GM23248 (cell line): ENCODE measurements at regions not wholly inside any gene's neighbourhood (a gene's known extent, or its start where the extent isn't known, plus 50 kb on each side); places are given as distances from the start of the nearest gene placed in this dataset.
"Not testable (repeated sequence)": the region's sequence is repeated elsewhere in the genome, so short reads cannot be mapped to it uniquely, and the experiment has no call there.

ENCODE experiments used
- DNase-seq: peaks from one replicate; pipeline ENCODE4 v3.0.0-alpha.2; 2015
- H2AFZ ChIP-seq: fragments of 200-600 bp; sonication (generic); 2 replicates; pipeline ENCODE4 v1.6.1; 2016; ENCODE audit warnings: antibody characterized with exemption
- H3F3A ChIP-seq: fragments of 200-600 bp; sonication (generic); 2 replicates; pipeline ENCODE4 v1.6.1; 2016; ENCODE audit warnings: mild to moderate bottlenecking, antibody characterized with exemption, mixed run types; ENCODE audit not compliant: insufficient read depth
- H3K27ac ChIP-seq: fragments of 200-600 bp; sonication (generic); 2 replicates; pipeline ENCODE4 v1.5.1; 2016; ENCODE audit warnings: mild to moderate bottlenecking
- H3K27me3 ChIP-seq: fragments of 200-600 bp; sonication (generic); replicated peaks from 2 replicates; pipeline ENCODE4 v1.6.1; 2016; ENCODE audit warnings: mild to moderate bottlenecking; ENCODE audit not compliant: insufficient read depth
- H3K36me3 ChIP-seq: fragments of 200-600 bp; sonication (generic); 2 replicates; pipeline ENCODE4 v1.6.1; 2016; ENCODE audit warnings: low read depth, mild to moderate bottlenecking
- H3K4me1 ChIP-seq: fragments of 200-600 bp; sonication (generic); 2 replicates; pipeline ENCODE4 v1.6.1; 2016; ENCODE audit warnings: mild to moderate bottlenecking; ENCODE audit not compliant: insufficient read depth
- H3K4me2 ChIP-seq: fragments of 200-600 bp; sonication (generic); one replicate; pipeline ENCODE4 v1.6.1; 2016; ENCODE audit warnings: mild to moderate bottlenecking; ENCODE audit not compliant: unreplicated experiment
- H3K4me3 ChIP-seq: fragments of 200-600 bp; sonication (generic); 2 replicates; pipeline ENCODE4 v1.5.1; 2016; ENCODE audit warnings: mild to moderate bottlenecking
- H3K79me2 ChIP-seq: fragments of 200-600 bp; sonication (generic); 2 replicates; pipeline ENCODE4 v1.6.1; 2016; ENCODE audit warnings: mild to moderate bottlenecking; ENCODE audit not compliant: insufficient read depth
- H3K9ac ChIP-seq: fragments of 200-600 bp; sonication (generic); 2 replicates; pipeline ENCODE4 v1.6.1; 2016; ENCODE audit warnings: mild to moderate bottlenecking
- H3K9me2 ChIP-seq: fragments of 200-600 bp; sonication (generic); 2 replicates; pipeline ENCODE4 v1.6.1; 2016; ENCODE audit warnings: mixed run types, mild to moderate bottlenecking, moderate library complexity; ENCODE audit not compliant: insufficient read depth
- H3K9me3 ChIP-seq: fragments of 200-600 bp; sonication (generic); one replicate; pipeline ENCODE4 v1.6.1; 2017; ENCODE audit warnings: low read depth
- H4K20me1 ChIP-seq: fragments of 200-600 bp; sonication (generic); 2 replicates; pipeline ENCODE4 v1.6.0; 2016; ENCODE audit not compliant: insufficient read depth
- EZH2 ChIP-seq: fragments of 200-600 bp; sonication (generic); IDR thresholded peaks from 2 replicates; pipeline ENCODE4 v1.6.1; 2018; ENCODE audit warnings: antibody characterized with exemption, mild to moderate bottlenecking; ENCODE audit not compliant: insufficient read depth, poor library complexity, severe bottlenecking
- EZH2phosphoT487 ChIP-seq: fragments of 200-600 bp; sonication (generic); IDR thresholded peaks from 2 replicates; pipeline ENCODE4 v1.6.1; 2018; ENCODE audit warnings: antibody characterized with exemption, moderate library complexity, mild to moderate bottlenecking, low read depth; ENCODE audit not compliant: insufficient read depth
- WGBS, 2 experiments: methylation state at CpG; one replicate each; pipeline ENCODE4 v1.1.6; 2015 to 2017; ENCODE audit warnings: low lambda C conversion rate in 2 of 2, low coverage in 1 of 2; ENCODE audit errors: missing lambda C conversion rate in 2 of 2; 5-methylcytosine and 5-hydroxymethylcytosine counted together
- in situ Hi-C: fragments of 300-500 bp; cut with MboI; formaldehyde crosslinking; loops from 2 replicates; pipeline ENCODE4 v1.15.0; 2020

DNA sequence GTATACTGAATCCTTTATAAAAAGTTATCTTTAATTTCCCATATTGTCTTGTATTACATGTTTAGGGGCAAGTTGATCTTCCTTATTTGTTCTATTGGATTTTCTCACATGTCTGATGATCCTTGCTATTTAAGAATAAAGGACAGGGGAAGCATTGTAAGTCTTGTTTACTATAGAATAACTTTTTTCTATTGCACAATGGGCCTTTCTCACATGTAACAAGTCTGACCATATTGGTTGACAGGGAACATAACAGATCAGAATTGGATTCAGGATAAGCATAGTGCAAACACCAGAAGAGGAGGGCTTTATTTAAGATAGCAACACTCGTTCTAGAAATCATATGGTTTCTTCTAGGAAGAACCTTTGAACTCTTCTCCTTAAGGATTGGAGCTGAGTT, 257.9 kb upstream of the RBMS3 start:
- no peaks in the 10 kb centered on the region for H3K36me3 ChIP-seq
- no peaks in the 10 kb centered on the region for H3K9me3 ChIP-seq
- H3K79me2 ChIP-seq: no peaks in the 10 kb centered on the region
- no peaks in the 10 kb centered on the region; the same call in 1 of the 2 replicates for H3K9me2 ChIP-seq
- 59 to 68% methylated on average over 1 of the region's 1 CpG for WGBS, 2 experiments
- no peak for TF ChIP-seq EZH2
- TF ChIP-seq EZH2phosphoT487: no peak
- no peak overlapping the region for H2AFZ ChIP-seq
- H3K4me2 ChIP-seq: no peak overlapping the region
- H3F3A ChIP-seq: no peaks in the 10 kb centered on the region
- no peak overlapping the region for H3K9ac ChIP-seq
- H3K4me1 ChIP-seq: no peaks in the 10 kb centered on the region
- no peaks in the 10 kb centered on the region for H3K27me3 ChIP-seq
- DNase-seq: no peak
- H3K27ac ChIP-seq: no peak overlapping the region
- H4K20me1 ChIP-seq: no peaks in the 10 kb centered on the region
- no peak overlapping the region for H3K4me3 ChIP-seq
- in situ Hi-C loops: no loop called here

DNA sequence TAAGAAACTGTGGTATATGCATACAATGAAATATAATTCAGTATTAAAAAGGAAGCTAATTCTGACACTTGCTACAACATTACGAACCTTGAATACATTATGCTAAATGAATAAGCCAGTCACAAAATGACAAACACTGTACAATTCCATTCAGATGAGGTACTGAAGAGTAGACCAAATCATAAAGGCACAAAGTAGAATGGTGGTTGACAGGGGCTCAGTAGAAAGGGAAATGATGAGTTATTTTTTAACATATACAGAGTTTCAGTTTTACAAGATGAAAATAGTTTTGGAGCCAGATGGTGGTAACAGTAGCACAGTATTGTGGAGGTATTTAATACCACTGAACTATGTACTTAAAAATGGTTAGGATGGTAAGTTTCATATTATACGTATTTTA, 254.6 kb upstream of the RBMS3 start:
- no peak overlapping the region for H3K4me2 ChIP-seq
- no peak overlapping the region for H3K9ac ChIP-seq

DNA sequence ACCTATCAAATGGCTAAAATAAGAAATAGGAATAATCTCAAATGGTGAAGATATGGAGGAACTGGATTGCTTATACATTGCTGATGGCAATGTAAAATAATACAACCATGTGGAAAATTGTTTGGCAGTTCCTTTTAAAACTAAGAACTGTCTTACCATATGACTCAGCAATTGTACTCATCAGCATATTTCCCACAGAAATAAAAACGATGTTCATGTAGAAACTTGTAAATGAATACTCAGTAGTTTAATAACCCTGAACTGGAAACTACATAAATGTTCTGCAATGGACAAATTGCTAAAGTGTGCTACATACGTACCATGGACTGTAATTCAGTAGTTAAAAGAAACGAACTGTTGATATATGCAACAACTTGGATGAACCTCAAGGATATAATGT, 253.9 kb upstream of the RBMS3 start:
- no peak overlapping the region for H3K27ac ChIP-seq
- H3K9ac ChIP-seq: no peak overlapping the region
- no peak overlapping the region for H3K4me2 ChIP-seq
- no peaks in the 10 kb centered on the region for H3F3A ChIP-seq
- in situ Hi-C loops: no loop called here
- H4K20me1 ChIP-seq: no peaks in the 10 kb centered on the region
- no peaks in the 10 kb centered on the region for H3K27me3 ChIP-seq
- no peaks in the 10 kb centered on the region for H3K9me3 ChIP-seq
- no peaks in the 10 kb centered on the region for H3K36me3 ChIP-seq
- no peaks in the 10 kb centered on the region; the same call in 1 of the 2 replicates for H3K9me2 ChIP-seq
- 62 to 66% methylated on average over 3 of the region's 3 CpGs for WGBS, 2 experiments
- H3K4me1 ChIP-seq: no peaks in the 10 kb centered on the region
- TF ChIP-seq EZH2 (no peak), EZH2phosphoT487 (no peak)
- no peak overlapping the region for H2AFZ ChIP-seq
- H3K4me3 ChIP-seq: no peak overlapping the region
- DNase-seq: peak; percentile 17
- no peaks in the 10 kb centered on the region for H3K79me2 ChIP-seq

More for the DNA sequence above, 254.6 kb upstream of the RBMS3 start:
- DNase-seq: no peak
- no peaks in the 10 kb centered on the region for H3K36me3 ChIP-seq
- no peak for TF ChIP-seq EZH2
- no peak for TF ChIP-seq EZH2phosphoT487
- H3K9me2 ChIP-seq: no peaks in the 10 kb centered on the region; the same call in 1 of the 2 replicates
- no peaks in the 10 kb centered on the region for H3F3A ChIP-seq
- H3K27me3 ChIP-seq: no peaks in the 10 kb centered on the region
- in situ Hi-C loops: no loop called here
- no peaks in the 10 kb centered on the region for H3K79me2 ChIP-seq
- H3K9me3 ChIP-seq: no peaks in the 10 kb centered on the region
- 85 to 96% methylated on average over 2 of the region's 2 CpGs for WGBS, 2 experiments
- H2AFZ ChIP-seq: no peak overlapping the region
- no peak overlapping the region for H3K4me3 ChIP-seq
- no peak overlapping the region for H3K27ac ChIP-seq
- no peaks in the 10 kb centered on the region for H3K4me1 ChIP-seq
- H4K20me1 ChIP-seq: no peaks in the 10 kb centered on the region

DNA sequence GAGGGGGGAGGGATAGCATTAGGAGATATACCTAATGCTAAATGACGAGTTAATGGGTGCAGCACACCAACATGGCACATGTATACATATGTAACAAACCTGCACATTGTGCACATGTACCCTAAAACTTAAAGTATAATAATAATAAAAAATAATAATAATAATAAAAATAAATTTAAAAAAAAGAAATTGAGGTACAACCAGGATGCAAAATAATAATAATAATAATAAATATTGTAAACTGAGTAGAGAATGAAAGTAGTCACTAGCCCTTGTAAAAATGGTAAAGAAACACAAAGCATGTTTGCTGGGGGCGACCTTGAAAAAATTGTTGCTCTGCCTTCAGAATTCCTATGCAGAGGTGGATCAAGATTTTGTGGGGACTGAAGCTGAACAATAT, 249.7 kb upstream of the RBMS3 start:
- H3K27me3 ChIP-seq, H3K4me1 ChIP-seq, H3F3A ChIP-seq, H3K9me3 ChIP-seq, in situ Hi-C loops, H4K20me1 ChIP-seq, H3K4me3 ChIP-seq, H3K79me2 ChIP-seq, H3K4me2 ChIP-seq, DNase-seq, H3K36me3 ChIP-seq, H3K27ac ChIP-seq, H3K9ac ChIP-seq, H2AFZ ChIP-seq, H3K9me2 ChIP-seq: not testable (repeated sequence)
- WGBS, 2 experiments: 87 to 94% methylated on average over 2 of the region's 2 CpGs

DNA sequence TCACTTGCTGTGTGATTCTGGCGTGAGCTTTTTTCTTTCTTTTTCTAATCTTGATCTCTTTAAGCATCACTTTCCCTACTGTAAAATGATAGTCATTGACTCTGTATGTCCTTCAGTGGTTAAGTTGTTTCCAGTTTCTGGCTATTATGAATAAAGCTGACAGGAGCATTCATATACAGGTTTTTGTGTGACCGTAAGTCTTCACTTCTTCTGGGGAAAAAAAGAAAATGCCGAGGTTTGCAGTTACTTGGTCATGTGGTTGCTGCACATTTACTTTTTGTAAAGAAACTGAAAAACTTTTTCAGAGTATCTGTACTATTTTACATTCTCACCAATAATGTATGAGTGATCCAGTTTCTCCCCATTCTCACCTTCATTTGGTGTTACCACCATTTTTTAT, 247.4 kb upstream of the RBMS3 start:
- 0 out of 2 replicates have a peak, but pooled peaks cover 4% of the 10 kb centered on the region for H3K9me2 ChIP-seq
- H4K20me1 ChIP-seq: no peaks in the 10 kb centered on the region
- no peaks in the 10 kb centered on the region for H3K27me3 ChIP-seq
- no peaks in the 10 kb centered on the region for H3K79me2 ChIP-seq
- 94 to 100% methylated on average over 3 of the region's 3 CpGs for WGBS, 2 experiments
- H3K27ac ChIP-seq: no peak overlapping the region
- no peak for DNase-seq
- no peaks in the 10 kb centered on the region for H3K9me3 ChIP-seq
- H3K36me3 ChIP-seq: no peaks in the 10 kb centered on the region
- H3K4me2 ChIP-seq: no peak overlapping the region
- no peak overlapping the region for H2AFZ ChIP-seq
- no peak overlapping the region for H3K4me3 ChIP-seq
- no peaks in the 10 kb centered on the region for H3F3A ChIP-seq
- in situ Hi-C loops: no loop called here
- H3K9ac ChIP-seq: no peak overlapping the region
- H3K4me1 ChIP-seq: no peaks in the 10 kb centered on the region
- TF ChIP-seq EZH2 (no peak), EZH2phosphoT487 (no peak)
